NCI-H146 (cell line): ENCODE measurements at regions not wholly inside any gene's neighbourhood (a gene's known extent, or its start where the extent isn't known, plus 50 kb on each side); places are given as distances from the start of the nearest gene placed in this dataset.
A peak's percentile ranks its signal among the peaks of the same experiment; 100 is the strongest.

Source experiments
- DNase-seq: peaks from one replicate; lab custom pipeline; 2025; lab: John Stamatoyannopoulos, UW

GRCh38 chr5:17431272-17432050 is 66.6 kb upstream of the TAF11L2 start:
- no peak for DNase-seq

- DNase-seq: no peak
Observed at GRCh38 chr5:17432569-17432968, 65.5 kb upstream of the TAF11L2 start.

GRCh38 chr5:17433406-17433805 is 64.6 kb upstream of the TAF11L2 start:
- DNase-seq: no peak

- DNase-seq: no peak
Observed at GRCh38 chr5:17434982-17435381, 63.0 kb upstream of the TAF11L2 start.

GRCh38 chr5:17436350-17436749 is 61.7 kb upstream of the TAF11L2 start:
- no peak for DNase-seq

GRCh38 chr5:17436761-17437221 is 61.2 kb upstream of the TAF11L2 start:
- DNase-seq: no peak

- DNase-seq: no peak
Observed at GRCh38 chr5:17438027-17438426, 60.0 kb upstream of the TAF11L2 start.

- no peak for DNase-seq
Observed at GRCh38 chr5:17439956-17440355, 58.1 kb upstream of the TAF11L2 start.

- DNase-seq: no peak
Observed at GRCh38 chr5:17440766-17441165, 57.3 kb upstream of the TAF11L2 start.

GRCh38 chr5:17441351-17441750 is 56.7 kb upstream of the TAF11L2 start:
- no peak for DNase-seq

- peak; percentile 14 for DNase-seq
Observed at GRCh38 chr5:17443333-17444130, 54.5 kb upstream of the TAF11L2 start.

- DNase-seq: no peak
Observed at GRCh38 chr5:17444496-17444895, 53.5 kb upstream of the TAF11L2 start.

GRCh38 chr5:17445185-17445584 is 52.8 kb upstream of the TAF11L2 start:
- DNase-seq: no peak
